ENCODE measurements at regions not wholly inside any gene's neighbourhood (a gene's known extent, or its start where the extent isn't known, plus 50 kb on each side); places are given as distances from the start of the nearest gene placed in this dataset.
"Not testable (repeated sequence)": the region's sequence is repeated elsewhere in the genome, so short reads cannot be mapped to it uniquely, and the experiment has no call there.

DNA sequence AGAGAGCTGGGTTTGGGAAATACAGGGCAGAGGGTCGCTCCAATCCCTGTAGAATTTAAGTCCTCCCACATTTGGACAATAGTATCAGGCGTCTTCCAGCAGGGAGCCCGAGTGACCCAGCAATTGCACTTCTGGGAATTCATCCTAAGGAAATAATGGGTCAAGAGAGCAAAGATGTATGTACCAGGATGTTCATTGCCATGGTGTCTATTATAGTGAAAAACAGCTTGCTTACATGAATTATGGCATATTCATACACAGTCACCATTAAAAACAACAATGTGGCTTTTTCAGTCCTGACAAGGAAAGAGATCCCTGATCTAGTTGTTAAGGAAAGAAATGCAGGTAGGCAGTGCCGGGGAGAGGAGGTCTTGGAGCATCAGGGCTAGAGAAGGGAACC lies 167.7 kb downstream of the PJA1 start:
- DNase-seq, result peak in 1 of 3 donors; percentile 42

- DNase-seq, result peak; percentile 62 to 90 (median 78)
Observed at GRCh38 chrX:68995780-68996551, 167.1 kb downstream of the EFNB1 start.

DNA sequence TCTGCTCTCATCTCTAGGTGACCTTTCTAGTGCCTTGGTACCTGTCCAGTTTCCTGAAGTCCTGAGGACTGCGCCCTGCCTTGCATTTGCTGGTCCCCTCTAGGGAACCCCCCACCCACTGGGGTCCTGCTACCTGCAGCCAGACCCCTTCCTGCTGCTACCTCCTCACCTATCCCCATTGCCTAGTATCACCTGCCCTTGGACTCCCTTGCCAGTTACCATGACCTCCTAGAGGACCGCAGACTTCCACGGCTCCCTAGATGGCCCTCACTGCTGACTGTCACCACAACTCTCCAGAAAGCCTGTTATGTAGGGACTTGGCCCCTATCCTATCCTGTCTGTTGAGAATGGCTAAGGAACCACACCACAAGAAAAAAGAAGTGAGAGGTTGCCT lies 166.6 kb downstream of the EFNB1 start:
- DNase-seq, result no peak

DNA sequence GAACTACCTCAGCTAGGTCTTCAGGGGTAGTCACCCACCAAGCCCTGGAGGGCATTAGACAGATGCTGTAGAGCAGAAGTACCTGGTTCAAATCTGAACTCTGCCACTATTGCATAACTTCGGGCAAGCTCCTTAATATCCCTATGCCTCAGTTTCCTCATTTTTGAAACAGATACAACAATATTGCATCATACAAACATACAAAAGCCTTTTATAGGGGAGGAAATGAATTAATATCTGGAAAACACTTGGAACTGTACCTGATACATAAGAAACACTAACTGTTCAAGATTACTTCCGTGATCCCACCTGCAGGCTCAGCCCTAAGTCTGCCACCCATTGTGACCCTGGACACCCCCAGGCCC lies 166.1 kb downstream of the EFNB1 start:
- no peak for DNase-seq

DNA sequence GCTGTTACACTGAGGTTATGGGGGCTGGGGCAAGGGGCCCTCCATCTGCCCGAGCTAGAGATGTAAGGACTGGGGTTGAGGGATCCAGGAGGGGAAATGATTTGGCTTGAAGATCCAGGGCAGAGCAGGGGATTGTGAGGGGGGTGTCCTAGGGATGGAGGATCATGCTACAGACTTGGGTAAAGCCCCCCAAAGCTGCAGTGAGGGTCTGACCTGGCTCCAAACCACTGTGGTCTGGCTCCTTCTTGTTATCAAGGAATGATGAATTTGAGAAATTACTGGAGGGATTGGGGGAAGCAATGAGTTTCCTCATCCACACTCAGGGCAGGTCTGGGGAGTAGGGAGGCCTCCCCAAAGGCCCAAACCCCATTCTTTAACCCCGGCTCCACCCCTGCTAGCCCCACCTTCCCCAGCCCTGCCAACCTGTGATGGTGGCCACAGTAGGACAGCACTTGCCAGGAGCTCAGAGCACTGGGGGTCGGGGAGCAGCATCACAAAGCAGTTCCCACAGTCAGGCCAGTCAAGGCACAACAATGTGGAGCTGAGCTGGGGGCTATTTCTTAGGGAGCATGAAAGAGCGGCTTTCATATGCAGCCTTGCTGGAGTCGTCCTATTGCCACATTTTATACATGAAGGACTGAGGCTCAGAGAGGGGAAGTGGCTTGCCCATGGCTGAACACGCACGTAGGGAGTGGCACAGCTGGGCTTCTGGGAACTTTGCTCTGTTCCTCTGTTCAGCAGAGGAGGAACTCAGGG lies 165.5 kb downstream of the EFNB1 start:
- no peak for DNase-seq

DNA sequence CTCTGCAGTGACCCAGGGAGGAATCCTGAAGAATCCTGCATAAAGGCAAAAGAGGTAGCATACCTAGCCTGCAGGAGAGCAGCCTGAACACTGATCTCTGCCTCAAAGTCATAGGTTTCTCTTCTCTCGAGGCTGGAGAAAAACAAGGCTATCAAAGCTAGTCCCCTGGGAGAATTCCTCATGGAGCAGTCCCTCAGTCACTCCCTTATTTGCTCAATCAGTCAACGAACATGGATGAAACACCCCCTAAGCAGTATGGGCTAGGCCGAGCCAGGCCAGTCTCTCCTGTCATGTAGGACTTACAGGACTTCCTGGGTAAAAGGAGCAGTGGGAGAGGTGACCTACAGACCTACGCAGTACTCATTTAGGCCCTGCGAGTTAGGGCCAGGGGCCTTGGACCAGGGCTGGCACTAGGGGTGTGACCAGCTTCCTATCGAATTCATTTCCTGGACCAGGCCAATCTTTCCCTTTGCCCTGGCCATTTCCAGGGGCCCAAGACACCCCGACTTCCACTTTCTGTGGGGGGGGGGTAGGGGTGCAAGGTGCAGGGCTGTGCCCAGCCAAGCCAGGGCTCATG lies 164.1 kb downstream of the EFNB1 start:
- no peak for DNase-seq

DNA sequence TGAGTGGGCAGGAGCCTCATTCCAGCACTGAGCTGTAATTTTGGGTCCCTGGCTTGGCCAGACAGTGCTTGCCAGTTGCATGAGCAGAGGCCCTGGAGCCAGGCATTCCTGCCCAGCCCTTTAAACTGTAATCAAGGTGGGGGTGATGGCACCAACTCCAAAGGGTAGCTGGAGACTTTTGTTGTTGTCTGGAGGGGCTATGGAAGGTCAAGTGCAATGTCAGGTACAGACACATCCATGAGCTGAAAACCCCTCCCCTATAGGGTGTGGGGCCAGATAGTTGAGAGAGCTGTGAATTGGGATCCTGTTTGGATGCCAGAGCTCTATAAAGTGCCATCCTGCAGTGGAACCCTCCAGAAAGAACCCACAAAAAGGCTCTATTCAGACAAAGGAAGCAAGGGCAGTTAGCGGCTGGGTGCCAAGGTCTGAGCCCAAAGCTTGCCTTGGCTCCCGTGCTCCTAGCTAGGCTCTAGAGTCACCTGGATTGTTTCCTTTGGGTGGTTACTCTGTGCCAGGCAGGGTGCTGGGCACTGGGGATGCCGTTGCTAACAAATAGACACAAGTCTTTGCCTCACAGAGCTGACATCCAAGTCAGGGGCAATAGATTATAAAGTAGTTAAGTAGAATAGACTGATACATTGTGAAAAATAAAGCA lies 163.0 kb downstream of the EFNB1 start:
- no peak for DNase-seq

DNA sequence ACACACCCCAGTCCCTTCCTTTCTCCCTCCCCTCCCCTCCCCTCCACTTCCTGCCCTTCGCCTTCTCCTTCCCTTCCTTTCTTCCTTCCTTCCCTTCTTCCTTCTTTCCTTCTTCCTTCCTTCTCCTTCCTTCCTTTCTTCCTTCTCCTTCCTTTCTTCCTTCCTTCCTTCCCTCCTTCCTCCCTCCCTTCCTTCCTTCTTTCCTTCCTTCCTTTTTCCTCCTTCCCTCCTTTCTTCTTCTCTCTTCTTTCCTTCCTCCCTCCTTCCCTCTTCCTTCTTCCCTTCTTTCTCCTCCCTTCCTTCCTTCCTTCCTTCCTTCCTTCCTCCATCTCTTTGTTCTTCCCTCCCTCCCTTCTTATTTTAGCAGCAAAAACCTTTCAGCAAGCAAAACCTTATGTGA lies 162.1 kb downstream of the EFNB1 start:
- DNase-seq, result no peak

DNA sequence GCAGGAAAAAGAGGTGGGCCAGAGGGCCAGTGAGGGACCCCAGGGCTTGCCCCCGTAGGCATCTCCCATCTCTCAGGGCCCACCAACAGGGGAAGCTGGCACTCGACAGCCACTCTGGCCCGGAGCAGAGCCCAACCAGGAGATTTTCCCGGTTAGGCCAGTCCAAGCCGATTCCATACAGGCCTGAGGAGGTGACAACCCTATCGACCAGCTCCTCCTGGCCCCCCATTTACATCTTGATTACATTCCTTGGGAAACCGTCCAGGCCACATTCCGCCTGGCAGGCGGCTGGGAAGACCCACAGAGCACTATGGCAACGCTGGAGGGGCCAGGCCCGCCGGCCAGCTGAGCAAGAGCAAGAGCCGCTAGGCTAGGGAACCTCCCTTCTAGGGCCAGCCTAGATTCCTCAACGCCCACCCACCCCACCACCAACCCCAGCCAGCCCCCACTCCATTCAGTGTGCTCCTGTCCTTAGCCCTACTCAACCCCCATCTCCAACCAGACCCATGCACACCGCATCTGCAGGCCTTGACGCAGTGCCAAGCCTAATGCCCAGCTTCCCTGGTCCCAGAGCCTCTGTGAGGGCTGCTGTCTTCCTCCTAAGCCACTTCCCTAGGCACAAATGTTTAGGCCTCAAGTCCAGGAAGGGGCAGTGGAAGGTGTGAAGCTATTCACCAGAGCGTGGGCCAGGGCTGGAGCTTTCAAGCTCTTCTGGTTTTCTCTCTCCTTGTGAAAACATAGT lies 161.2 kb downstream of the EFNB1 start:
- peak; percentile 51 to 77 (median 55) for DNase-seq

- DNase-seq, result no peak
Observed at GRCh38 chrX:68989456-68989855, 160.6 kb downstream of the EFNB1 start.

DNA sequence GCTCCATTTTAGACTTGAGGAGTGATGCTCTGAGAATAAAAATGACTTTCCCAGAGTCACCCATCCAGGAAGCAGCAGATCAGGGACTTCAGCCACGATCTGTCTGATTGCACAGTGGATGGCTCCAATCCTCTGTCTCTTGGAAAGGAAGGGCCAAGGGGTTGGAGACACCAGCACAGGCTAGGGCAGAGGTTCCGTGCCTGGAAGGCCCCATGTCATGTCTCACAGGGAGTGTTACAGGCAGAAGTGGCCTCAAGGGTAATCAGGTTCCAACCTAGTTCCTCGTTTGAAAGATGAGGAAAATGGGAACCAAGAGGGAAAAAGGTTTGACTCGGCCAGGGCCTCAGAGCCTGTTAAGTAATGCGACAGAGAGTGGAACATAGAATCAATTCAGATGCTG lies 160.0 kb downstream of the EFNB1 start:
- no peak for DNase-seq

- DNase-seq, result no peak
Observed at GRCh38 chrX:68985135-68985755, 156.4 kb downstream of the EFNB1 start.

GRCh38 chrX:68983004-68983857 lies 154.4 kb downstream of the EFNB1 start:
- DNase-seq, result no peak

DNA sequence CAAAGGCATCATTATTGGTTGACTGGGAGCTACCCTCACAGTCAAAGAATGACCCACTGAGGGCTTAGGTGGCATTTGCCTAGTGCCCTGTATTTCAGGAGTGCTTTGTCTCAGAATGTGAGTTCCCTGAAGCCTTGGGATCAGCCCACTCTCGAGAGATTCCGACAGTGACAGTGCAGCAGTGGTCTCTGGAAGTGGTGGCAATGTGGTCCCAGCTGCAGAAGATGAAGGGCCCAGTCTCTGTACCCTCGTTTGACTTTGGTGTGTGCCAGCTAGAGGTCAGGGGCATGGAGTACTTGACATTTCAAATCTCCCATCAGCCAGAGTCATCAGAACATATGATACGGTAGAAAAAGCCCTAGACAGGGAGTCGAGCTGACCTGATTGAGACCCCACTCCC lies 153.7 kb downstream of the EFNB1 start:
- DNase-seq, result no peak

- no peak for DNase-seq
Observed at GRCh38 chrX:68980906-68981616, 152.2 kb downstream of the EFNB1 start.

- DNase-seq, result peak in 1 of 3 donors; percentile 38
Observed at GRCh38 chrX:68978655-68979054, 149.8 kb downstream of the EFNB1 start.

- peak in 2 of 3 donors; percentile 45 to 62 for DNase-seq
Observed at GRCh38 chrX:68978255-68978654, 149.4 kb downstream of the EFNB1 start.

DNA sequence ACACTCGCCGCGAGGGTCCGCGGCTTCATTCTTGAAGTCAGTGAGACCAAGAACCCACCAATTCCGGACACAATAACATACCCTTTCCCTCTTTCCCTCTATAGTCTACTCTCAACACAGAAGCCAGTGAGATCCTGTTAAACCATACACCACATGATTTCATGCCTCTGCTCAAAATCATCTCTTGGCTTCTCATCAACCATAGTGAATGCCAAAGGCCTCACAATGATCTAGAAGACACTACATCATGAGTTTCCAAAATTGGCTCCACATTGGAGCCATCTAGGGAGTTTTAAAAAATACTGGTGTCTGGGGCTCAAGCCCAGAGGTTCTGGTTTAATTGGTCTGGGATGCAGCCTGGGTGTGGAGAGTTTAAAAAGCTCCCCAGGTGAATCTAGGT lies 124.5 kb downstream of the EFNB1 start:
- no peak for DNase-seq

- DNase-seq, result not testable (repeated sequence)
Observed at GRCh38 chrX:68951942-68952619, 123.3 kb downstream of the EFNB1 start.
